ENCODE measurements at regions not wholly inside any gene's neighbourhood (a gene's known extent, or its start where the extent isn't known, plus 50 kb on each side); places are given as distances from the start of the nearest gene placed in this dataset.
A peak's percentile ranks its signal among the peaks of the same experiment; 100 is the strongest.

DNA sequence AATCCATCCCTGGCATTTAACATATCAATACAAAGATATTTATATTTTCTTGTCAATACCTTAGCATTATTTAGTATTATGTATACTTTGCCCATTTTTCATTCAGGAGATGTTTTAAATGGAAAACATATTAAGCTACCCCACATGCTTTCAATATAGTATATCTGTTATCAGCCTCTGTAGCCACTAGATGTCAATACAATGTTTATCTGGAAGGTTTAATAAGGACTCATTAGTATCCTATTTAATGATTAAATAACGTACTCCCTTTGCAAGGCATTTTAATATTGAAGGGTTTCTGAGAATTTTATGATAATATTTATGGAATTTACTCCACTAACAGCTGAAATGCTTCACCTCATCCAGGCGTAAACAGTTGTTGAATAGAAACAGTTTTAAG is 329.5 kb upstream of the ADGRL2 start:
- no peak for DNase-seq

- DNase-seq = no peak
Measured at GRCh38 chr1:81470275-81470674, 330.5 kb upstream of the ADGRL2 start.

DNA sequence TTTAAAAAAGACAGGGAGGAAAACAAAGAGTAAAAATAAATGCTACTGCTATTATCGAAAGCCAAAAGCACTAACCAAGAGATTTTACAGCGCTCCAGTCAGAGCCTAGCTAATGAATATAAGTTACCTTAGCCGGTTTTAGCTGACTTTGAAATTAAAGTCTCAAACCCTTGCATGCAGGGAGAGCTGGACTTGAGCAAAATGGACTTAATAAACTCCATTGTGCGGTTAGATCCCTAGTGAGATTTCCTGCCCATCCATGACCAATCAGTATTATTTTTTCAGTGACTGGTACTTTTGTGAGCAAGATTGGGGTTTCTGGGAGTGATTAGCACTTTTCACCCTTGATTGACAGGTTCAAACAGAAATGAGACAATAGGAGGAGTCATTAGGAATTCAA is 333.4 kb upstream of the ADGRL2 start:
- no peak for DNase-seq

GRCh38 chr1:81466961-81467360 is 333.8 kb upstream of the ADGRL2 start:
- DNase-seq = no peak

DNA sequence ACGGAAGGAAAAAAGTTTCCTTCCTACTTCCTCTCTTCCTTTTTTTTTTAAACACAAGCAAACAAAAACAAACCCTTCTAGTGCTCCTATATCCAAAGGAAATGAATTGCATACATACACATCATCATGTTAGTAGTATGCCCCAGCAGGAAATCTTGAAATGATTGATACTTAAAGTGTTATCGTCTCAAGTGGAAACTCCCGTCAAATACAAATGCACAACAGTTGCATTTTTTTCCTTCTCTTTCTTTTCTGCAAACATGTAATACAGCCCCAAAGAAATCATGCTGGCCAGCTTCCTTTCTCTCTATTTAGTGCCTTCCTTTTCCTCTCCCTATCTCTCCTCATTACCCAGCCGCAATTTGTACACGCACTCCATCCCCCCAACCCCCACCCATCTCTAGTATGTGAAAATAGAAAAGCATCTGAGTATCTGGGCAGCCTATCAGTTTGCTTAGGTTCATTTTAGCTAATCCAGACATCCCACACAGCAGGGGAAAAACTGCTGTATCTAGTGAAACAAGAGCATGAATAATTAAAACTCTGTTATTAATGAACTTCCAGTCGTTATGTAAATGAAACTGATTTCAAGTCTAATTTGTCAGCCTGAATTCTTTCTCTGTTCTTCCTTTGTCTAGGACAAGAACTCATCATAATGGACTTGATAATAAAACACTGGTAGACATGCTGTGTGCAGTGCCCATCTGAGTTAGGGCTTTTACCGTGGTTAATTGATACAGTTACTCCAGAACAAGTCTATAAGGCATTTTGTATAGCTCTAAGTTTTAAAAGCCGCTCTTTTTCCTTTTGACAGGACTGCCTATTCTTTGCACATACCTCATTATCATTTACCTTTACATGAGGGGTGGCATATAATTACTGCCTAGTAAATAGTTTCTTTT is 336.5 kb upstream of the ADGRL2 start:
- DNase-seq = no peak

- DNase-seq = no peak
Measured at GRCh38 chr1:81459043-81459442, 341.7 kb upstream of the ADGRL2 start.

GRCh38 chr1:81458186-81458585 is 342.5 kb upstream of the ADGRL2 start:
- DNase-seq = no peak

DNA sequence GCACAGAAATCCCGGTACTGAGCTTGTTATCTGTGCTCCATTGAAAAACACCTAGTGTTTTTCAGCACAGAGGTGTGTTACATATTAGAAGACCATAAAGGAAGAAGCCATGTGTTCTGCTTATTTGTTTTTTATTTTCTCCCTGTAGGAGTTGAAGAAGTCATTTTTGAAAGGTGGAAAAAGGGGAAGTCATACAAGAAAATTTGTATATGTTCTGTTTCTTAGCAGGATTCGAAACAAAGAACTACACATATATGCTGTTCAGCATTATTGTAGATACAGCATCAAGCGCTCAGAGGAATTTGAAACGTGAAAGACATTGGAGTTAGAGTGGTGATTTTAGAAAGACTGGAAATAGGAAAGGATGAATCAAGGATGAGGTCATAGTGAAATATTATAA is 345.3 kb upstream of the ADGRL2 start:
- no peak for DNase-seq

GRCh38 chr1:81453971-81454370 is 346.8 kb upstream of the ADGRL2 start:
- DNase-seq = no peak

GRCh38 chr1:81453367-81453703 is 347.4 kb upstream of the ADGRL2 start:
- no peak for DNase-seq

- no peak for DNase-seq
Measured at GRCh38 chr1:81452693-81453366, 347.9 kb upstream of the ADGRL2 start.

DNA sequence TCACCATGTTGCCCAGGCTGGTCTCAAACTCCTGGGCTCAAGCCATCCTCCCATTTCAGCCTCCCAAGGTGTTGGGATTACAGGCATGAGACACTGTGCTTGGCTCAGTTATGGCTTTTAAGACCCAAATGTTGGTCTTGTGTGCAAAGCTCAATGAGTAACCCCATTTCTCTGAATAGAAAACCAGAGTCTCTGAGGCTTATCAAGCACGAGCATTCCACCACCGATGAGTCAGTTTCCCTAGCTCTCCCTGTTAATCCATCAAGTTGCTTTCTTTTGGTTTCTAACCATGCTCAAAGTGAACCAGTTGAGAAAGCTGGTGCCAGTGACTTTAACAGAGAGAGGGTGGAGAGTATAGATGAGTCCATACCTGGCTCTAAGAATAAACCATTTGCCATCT is 350.9 kb upstream of the ADGRL2 start:
- no peak for DNase-seq

DNA sequence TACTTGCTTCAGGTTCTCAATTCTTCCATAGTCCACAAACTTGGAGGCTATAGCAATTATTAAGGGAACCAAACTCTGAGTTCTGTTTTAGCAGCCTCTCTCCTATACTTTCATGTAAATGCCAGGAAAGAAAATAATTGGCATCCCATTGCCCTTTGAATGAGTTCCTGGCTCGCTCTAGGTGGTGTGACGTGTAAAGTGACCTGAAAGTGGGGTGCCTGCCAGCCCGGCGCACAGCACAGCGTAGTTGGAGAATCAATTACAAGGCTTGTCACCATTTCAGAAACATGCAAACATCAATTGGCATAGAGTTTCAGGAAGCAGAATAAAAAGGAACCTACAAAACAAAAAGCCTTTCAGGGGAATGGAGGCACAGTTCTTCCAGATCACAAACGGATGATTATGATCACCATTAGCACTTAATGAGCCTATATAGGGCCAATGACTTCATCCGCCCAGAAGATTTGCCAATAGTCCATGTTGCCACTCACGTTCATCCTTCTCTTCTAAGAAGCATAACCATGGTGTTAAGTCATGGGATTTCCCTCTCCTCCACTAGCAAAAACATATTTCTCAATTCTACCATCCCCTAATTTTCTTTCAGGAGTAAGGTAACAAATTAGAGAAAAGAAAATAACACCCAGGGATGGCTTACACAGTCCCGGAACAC is 354.6 kb upstream of the ADGRL2 start:
- DNase-seq = peak; percentile 57

- no peak for DNase-seq
Measured at GRCh38 chr1:81443288-81443687, 357.4 kb upstream of the ADGRL2 start.

GRCh38 chr1:81439046-81439823 is 361.5 kb upstream of the ADGRL2 start:
- DNase-seq = no peak

DNA sequence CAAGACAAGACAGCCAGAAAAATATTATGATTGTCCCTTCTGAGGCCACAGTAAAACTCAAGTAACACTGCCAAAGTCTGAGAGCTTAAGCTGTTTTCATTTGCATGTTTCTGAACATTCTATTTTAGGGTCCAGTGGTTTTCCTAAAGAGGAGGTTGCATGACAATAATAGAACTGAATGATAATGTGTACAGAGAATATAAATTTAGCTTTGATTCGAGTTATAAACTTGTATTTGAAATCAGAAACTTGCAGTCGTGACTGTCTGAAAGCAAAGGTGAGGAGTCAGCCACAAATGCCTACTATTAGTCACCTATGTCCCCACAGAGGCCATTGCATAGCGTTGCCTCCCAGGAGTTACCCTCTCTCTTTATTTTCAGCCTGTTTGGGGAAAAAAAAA is 363.1 kb upstream of the ADGRL2 start:
- no peak for DNase-seq

- DNase-seq = no peak
Measured at GRCh38 chr1:81437213-81437612, 363.5 kb upstream of the ADGRL2 start.

GRCh38 chr1:81435175-81435574 is 365.6 kb upstream of the ADGRL2 start:
- no peak for DNase-seq

- DNase-seq = no peak
Measured at GRCh38 chr1:81433676-81434075, 367.1 kb upstream of the ADGRL2 start.

- no peak for DNase-seq
Measured at GRCh38 chr1:81432654-81433109, 368.1 kb upstream of the ADGRL2 start.

- DNase-seq = no peak
Measured at GRCh38 chr1:81432059-81432458, 368.7 kb upstream of the ADGRL2 start.

DNA sequence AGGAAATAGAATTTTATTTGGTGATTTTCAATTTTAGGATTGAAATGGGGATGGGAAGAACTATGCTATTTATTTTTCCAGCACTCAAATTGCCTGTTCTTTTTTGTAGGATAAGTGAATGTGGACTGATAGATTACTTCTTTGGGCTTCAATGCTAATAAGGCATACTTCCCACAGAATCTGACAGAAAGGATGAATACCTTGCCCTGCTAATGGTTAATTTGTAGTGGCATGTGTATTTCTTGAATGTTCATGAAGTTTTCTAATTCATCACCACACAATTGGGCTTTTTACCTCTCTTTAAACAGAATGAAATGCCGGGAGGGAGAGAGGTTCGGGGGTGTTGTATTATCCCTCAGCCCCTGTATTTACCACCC is 369.1 kb upstream of the ADGRL2 start:
- no peak for DNase-seq

- DNase-seq = peak; percentile 33
Measured at GRCh38 chr1:81430955-81431623, 369.6 kb upstream of the ADGRL2 start.
